A549 (cell line): ENCODE measurements at regions not wholly inside any gene's neighbourhood (a gene's known extent, or its start where the extent isn't known, plus 50 kb on each side); places are given as distances from the start of the nearest gene placed in this dataset.

ENCODE experiments used
- ATAC-seq, 2 experiments: fragments of 200-7000 bp in 1 of 2; fragments of >200 bp in 1 of 2; cut with Nextera tagmentation in 1 of 2; cut with Tn5 transposase in 1 of 2; 3 replicates each; pipeline versions ENCODE4 v1.8.0 to v1.9.1; 2018 to 2020; ENCODE audit warnings: mild to moderate bottlenecking in 1 of 2, moderate library complexity in 1 of 2
- CTCF ChIA-PET: fragments of 300-600 bp; sonication (Branson Sonifier 250); formaldehyde crosslinking; extraction: SDS; loops from one replicate; lab custom pipeline; 2021; ENCODE audit warnings: antibody characterized with exemption, inconsistent platforms; lab: Yijun Ruan, JAX
- POLR2A ChIA-PET: fragments of 350-600 bp; formaldehyde crosslinking; extraction: SDS; loops from one replicate; lab custom pipeline; 2021; ENCODE audit warnings: antibody characterized with exemption, inconsistent platforms; lab: Yijun Ruan, JAX
- DNase-seq, 2 experiments: peaks; one replicate each; pipeline versions ENCODE4 v3.0.0 to v3.0.0-alpha.2; 2011 to 2016; ENCODE audit warnings: low read depth in 1 of 2, low spot score in 1 of 2
- FAIRE-seq: peaks from 2 replicates; lab custom pipeline; 2011; peaks lifted over from hg19 to GRCh38; lab: Jason Lieb, UNC
- H3K27ac ChIP-seq, 2 experiments: fragments of >200 bp; sonication (Bioruptor Twin); formaldehyde crosslinking; 3 replicates each; pipeline ENCODE4 v1.5.1; 2016 to 2017
- H3K4me1 ChIP-seq: fragments of >200 bp; sonication (Bioruptor Twin); formaldehyde crosslinking; 3 replicates; pipeline ENCODE4 v1.6.1; 2016
- H3K4me2 ChIP-seq: fragments of >200 bp; sonication (Bioruptor Twin); formaldehyde crosslinking; 3 replicates; pipeline ENCODE4 v1.6.1; 2016
- H3K4me3 ChIP-seq: fragments of >200 bp; sonication (Bioruptor Twin); formaldehyde crosslinking; 3 replicates; pipeline ENCODE4 v1.5.1; 2016
- H3K9me3 ChIP-seq: fragments of >200 bp; sonication (Bioruptor Twin); formaldehyde crosslinking; 3 replicates; pipeline ENCODE4 v1.6.1; 2016
- ATOH8 ChIP-seq: fragments of 250-450 bp; sonication (Bioruptor Pico); IDR thresholded peaks from 2 replicates; pipeline ENCODE4 v1.5.0; 2020; ENCODE audit warnings: low read depth, mild to moderate bottlenecking, moderate library complexity
- BHLHE40 ChIP-seq: IDR thresholded peaks from 2 replicates; pipeline ENCODE4 v1.6.1; 2012; ENCODE audit warnings: low read depth, low read length, inconsistent platforms
- CEBPB ChIP-seq, 2 experiments: fragments of >200 bp in 1 of 2; sonication (Bioruptor Twin) in 1 of 2; formaldehyde crosslinking in 1 of 2; IDR thresholded peaks; 2 replicates each; pipeline ENCODE4 v1.6.1; 2012 to 2016
- CHD2 ChIP-seq: fragments of 150-350 bp; IDR thresholded peaks from 2 replicates; pipeline ENCODE4 v1.6.1; 2014; ENCODE audit warnings: low read length; ENCODE audit not compliant: partially characterized antibody
- E2F6 ChIP-seq: IDR thresholded peaks from 2 replicates; pipeline ENCODE4 v1.6.1; 2012; ENCODE audit warnings: low read depth, borderline replicate concordance
- EP300 ChIP-seq, 2 experiments: fragments of >200 bp; sonication (Bioruptor Twin); formaldehyde crosslinking; IDR thresholded peaks; 2 replicates in 1 of 2; 3 replicates in 1 of 2; pipeline ENCODE4 v1.6.1; 2016 to 2017
- FOSL2 ChIP-seq, 2 experiments: fragments of 450-650 bp in 1 of 2; fragments of >200 bp in 1 of 2; sonication (Bioruptor Twin) in 1 of 2; formaldehyde crosslinking; IDR thresholded peaks; 2 replicates each; pipeline versions ENCODE4 v1.5.0 to v1.6.1; 2016 to 2020; ENCODE audit warnings: mild to moderate bottlenecking in 1 of 2, moderate library complexity in 1 of 2
- HDAC2 ChIP-seq: fragments of 200-600 bp; sonication (generic); IDR thresholded peaks from 2 replicates; pipeline ENCODE4 v1.6.1; 2016
- HES2 ChIP-seq: fragments of >200 bp; sonication (Bioruptor Twin); formaldehyde crosslinking; IDR thresholded peaks from 2 replicates; pipeline ENCODE4 v1.6.1; 2016
- HEYL ChIP-seq: fragments of 250-450 bp; sonication (Bioruptor Pico); IDR thresholded peaks from 2 replicates; pipeline ENCODE4 v1.8.0; 2021; ENCODE audit warnings: mild to moderate bottlenecking, moderate library complexity
- HOXA7 ChIP-seq: fragments of 250-450 bp; sonication (Bioruptor Pico); IDR thresholded peaks from 2 replicates; pipeline ENCODE4 v1.5.0; 2020; ENCODE audit warnings: mild to moderate bottlenecking, moderate library complexity
- HOXB5 ChIP-seq: fragments of 250-450 bp; sonication (Bioruptor Pico); IDR thresholded peaks from 2 replicates; pipeline ENCODE4 v1.5.0; 2020; ENCODE audit warnings: mild to moderate bottlenecking, moderate library complexity
- JUNB ChIP-seq: fragments of >200 bp; sonication (Bioruptor Twin); formaldehyde crosslinking; IDR thresholded peaks from 2 replicates; pipeline ENCODE4 v1.6.1; 2016
- MAFK ChIP-seq: fragments of 450-650 bp; IDR thresholded peaks from 2 replicates; pipeline ENCODE4 v1.6.1; 2014; ENCODE audit not compliant: partially characterized antibody
- MAX ChIP-seq: IDR thresholded peaks from 2 replicates; pipeline ENCODE4 v1.6.1; 2012
- MYC ChIP-seq: IDR thresholded peaks from 2 replicates; pipeline ENCODE4 v1.6.1; 2012; ENCODE audit warnings: mild to moderate bottlenecking, inconsistent platforms, low read length, improper control_type of control experiment, borderline replicate concordance
- NFE2L2 ChIP-seq: fragments of 150-350 bp; conservative IDR thresholded peaks from 2 replicates; pipeline ENCODE4 v1.6.1; 2014; ENCODE audit warnings: low read length
- NPAS2 ChIP-seq: fragments of 250-450 bp; sonication (Bioruptor Pico); IDR thresholded peaks from 2 replicates; pipeline ENCODE4 v1.8.0; 2022; ENCODE audit warnings: mild to moderate bottlenecking, moderate library complexity, borderline replicate concordance
- POLR2A ChIP-seq: IDR thresholded peaks from 2 replicates; pipeline ENCODE4 v1.6.1; 2012; ENCODE audit warnings: mild to moderate bottlenecking, low read length
- RAD21 ChIP-seq, 2 experiments: fragments of >200 bp in 1 of 2; sonication (Bioruptor Twin) in 1 of 2; formaldehyde crosslinking in 1 of 2; IDR thresholded peaks in 1 of 2; conservative IDR thresholded peaks in 1 of 2; 2 replicates in 1 of 2; 3 replicates in 1 of 2; pipeline ENCODE4 v1.6.1; 2012 to 2018; ENCODE audit warnings: inconsistent platforms in 1 of 2
- RFX5 ChIP-seq: fragments of 450-650 bp; IDR thresholded peaks from 2 replicates; pipeline ENCODE4 v1.7.1; 2014; ENCODE audit warnings: antibody characterized with exemption, mild to moderate bottlenecking, moderate library complexity
- RNF2 ChIP-seq: fragments of 200-600 bp; sonication (generic); IDR thresholded peaks from 2 replicates; pipeline ENCODE4 v1.6.1; 2016; ENCODE audit warnings: low read depth, mild to moderate bottlenecking, antibody characterized with exemption, moderate library complexity, borderline replicate concordance
- SMC3 ChIP-seq: fragments of >200 bp; sonication (Bioruptor Twin); formaldehyde crosslinking; IDR thresholded peaks from 3 replicates; pipeline ENCODE4 v1.6.1; 2018; ENCODE audit warnings: inconsistent platforms
- SREBF2 ChIP-seq: fragments of 450-650 bp; IDR thresholded peaks from 2 replicates; pipeline ENCODE4 v1.6.1; 2014; ENCODE audit warnings: mild to moderate bottlenecking, moderate library complexity
- TFCP2L1 ChIP-seq: fragments of 250-450 bp; sonication (Bioruptor Pico); IDR thresholded peaks from 2 replicates; pipeline ENCODE4 v1.5.0; 2021; ENCODE audit warnings: mild to moderate bottlenecking
- USF2 ChIP-seq: fragments of 450-650 bp; IDR thresholded peaks from 2 replicates; pipeline ENCODE4 v1.6.1; 2014; ENCODE audit warnings: antibody characterized with exemption
- ZC3H11A ChIP-seq: fragments of 450-650 bp; IDR thresholded peaks from 2 replicates; pipeline ENCODE4 v1.6.1; 2014; ENCODE audit warnings: antibody characterized with exemption, mild to moderate bottlenecking
- ZFP36 ChIP-seq: fragments of 450-650 bp; IDR thresholded peaks from 2 replicates; pipeline ENCODE4 v1.6.1; 2014; ENCODE audit warnings: borderline replicate concordance; ENCODE audit not compliant: partially characterized antibody
- whole genome bisulfite sequencing: methylation state at CpG from one replicate; pipeline ENCODE4 v1.1.6; 2017; ENCODE audit errors: missing lambda C conversion rate; 5-methylcytosine and 5-hydroxymethylcytosine counted together

- no peaks in the 10 kb centered on the region for H3K9me3 ChIP-seq
- DNase-seq, result no peak
- POLR2A ChIA-PET, result no interaction called here
- CTCF ChIA-PET, result no interaction called here
- no peak overlapping the region for H3K27ac ChIP-seq
- no peak for ATAC-seq
- TF ChIP-seq HOXA7 (CRISPR knock-in tag), result no peak
- no peak for TF ChIP-seq FOSL2 (IDR thresholded peaks at IDR 0.05)
- TF ChIP-seq FOSL2 (CRISPR knock-in tag; IDR thresholded peaks at IDR 0.05), result no peak
- TF ChIP-seq BHLHE40, result no peak
- no peak for TF ChIP-seq ZC3H11A
- TF ChIP-seq SMC3, result no peak
- TF ChIP-seq NFE2L2, result no peak
- no peak for TF ChIP-seq CHD2
- TF ChIP-seq POLR2A, result no peak
- no peak for TF ChIP-seq MAX
- no peak for TF ChIP-seq USF2
- TF ChIP-seq ATOH8 (CRISPR knock-in tag), result no peak
- TF ChIP-seq MAFK, result no peak
- no peak for TF ChIP-seq EP300 (IDR thresholded peaks at IDR 0.05)
- no peak for TF ChIP-seq SREBF2
- TF ChIP-seq HEYL (CRISPR knock-in tag), result no peak
- no peak for TF ChIP-seq CEBPB (IDR thresholded peaks at IDR 0.05)
- no peak for FAIRE-seq
- H3K4me1 ChIP-seq, result no peaks in the 10 kb centered on the region
- no peak overlapping the region for H3K4me2 ChIP-seq
- H3K4me3 ChIP-seq, result no peak overlapping the region
These were observed 335.1 kb upstream of the DCBLD2 start for GRCh38 chr3:99236576-99236975.

- FAIRE-seq, result no peak
- Histone ChIP-seq H3K9me3 (no peaks in the 10 kb centered on the region), H3K4me1 (no peaks in the 10 kb centered on the region), H3K27ac (no peak overlapping the region), H3K4me2 (no peak overlapping the region)
- TF ChIP-seq HDAC2, result no peak
- TF ChIP-seq MYC, result no peak
- TF ChIP-seq BHLHE40, result no peak
- TF ChIP-seq NPAS2 (CRISPR knock-in tag), result no peak
- TF ChIP-seq RFX5, result no peak
- TF ChIP-seq HES2, result no peak
- TF ChIP-seq POLR2A, result no peak
- TF ChIP-seq CHD2, result no peak
- no peak for TF ChIP-seq E2F6
- TF ChIP-seq RAD21 (conservative IDR thresholded peaks at IDR 0.05 in 1 of 2, IDR thresholded peaks at IDR 0.05 in 1 of 2), result no peak
- TF ChIP-seq RNF2, result no peak
- TF ChIP-seq HOXB5 (CRISPR knock-in tag), result no peak
- no peak for TF ChIP-seq TFCP2L1 (CRISPR knock-in tag)
- TF ChIP-seq JUNB, result no peak
- TF ChIP-seq ZFP36, result no peak
- TF ChIP-seq HOXA7 (CRISPR knock-in tag), result no peak
- TF ChIP-seq CEBPB (IDR thresholded peaks at IDR 0.05), result no peak
- TF ChIP-seq, all 56 proteins: peak for 0
- H3K4me3 ChIP-seq, result no peak overlapping the region
- WGBS, result 10% methylated on average over 1 of the region's 1 CpG
- ChIA-PET CTCF (interaction anchor here (0.7 to 1.1 kb wide), 2 partner anchors 14 to 209 kb away, joined by 3 to 4 read pairs; no protein-coding TSS in a partner anchor), POLR2A (no interaction called here)
- ATAC-seq (no peak), DNase-seq (no peak)
These were observed 331.2 kb upstream of the DCBLD2 start for GRCh38 chr3:99232696-99233095.
